HepG2 (cell line): ENCODE measurements at regions not wholly inside any gene's neighbourhood (a gene's known extent, or its start where the extent isn't known, plus 50 kb on each side); places are given as distances from the start of the nearest gene placed in this dataset.

Experiments used
- ATAC-seq: fragments of 200-7000 bp; cut with Tn5 transposase; 3 replicates; pipeline ENCODE4 v1.9.1; 2020; ENCODE audit warnings: mild to moderate bottlenecking, moderate library complexity
- BruUV-seq: library from RNA; stranded (reverse); fragments of 400-500 nt; replicated peaks from 2 replicates; lab custom pipeline; 2021; lab: Mats Ljungman, UMichigan
- CTCF ChIA-PET: fragments of 300-600 bp; formaldehyde crosslinking; extraction: SDS; loops from one replicate; lab custom pipeline; 2021; ENCODE audit warnings: low total read pairs, inconsistent platforms, low intra/inter-chr PET ratio; lab: Yijun Ruan, JAX
- POLR2A ChIA-PET: fragments of 350-600 bp; sonication (Branson Sonifier 250); formaldehyde crosslinking; loops from one replicate; lab custom pipeline; 2020; ENCODE audit warnings: antibody characterized with exemption, inconsistent platforms; lab: Yijun Ruan, JAX
- DNase-seq: peaks from one replicate; pipeline ENCODE4 v3.0.0-alpha.2; 2015; ENCODE audit warnings: low spot score
- FAIRE-seq: peaks from 3 replicates; lab custom pipeline; 2011; peaks lifted over from hg19 to GRCh38; lab: Jason Lieb, UNC
- H2AFZ ChIP-seq: one replicate; pipeline ENCODE4 v1.6.1; 2011; ENCODE audit warnings: low read length, inconsistent platforms
- H3K27ac ChIP-seq: fragments of 300-600 bp; 3 replicates; pipeline ENCODE4 v1.8.0; 2011; ENCODE audit warnings: mixed run types, mild to moderate bottlenecking, mixed read lengths, low read length, inconsistent platforms; ENCODE audit not compliant: insufficient read depth; ENCODE audit errors: extremely low read length
- H3K27me3 ChIP-seq, 2 experiments: fragments of 200-600 bp in 1 of 2; 2 replicates in 1 of 2; 3 replicates in 1 of 2; pipeline versions ENCODE4 v1.6.0 to v1.8.0; 2011; ENCODE audit warnings: low read length in 2 of 2, mild to moderate bottlenecking in 2 of 2, moderate library complexity in 2 of 2, inconsistent platforms in 1 of 2; ENCODE audit not compliant: insufficient read depth in 2 of 2, control insufficient read depth in 1 of 2
- H3K36me3 ChIP-seq, 2 experiments: fragments of 200-600 bp in 1 of 2; replicated peaks in 1 of 2; 2 replicates in 1 of 2; 3 replicates in 1 of 2; pipeline versions ENCODE4 v1.5.1 to v1.8.0; 2011; ENCODE audit warnings: low read length in 2 of 2, inconsistent platforms in 1 of 2; ENCODE audit not compliant: insufficient read depth in 2 of 2, control insufficient read depth in 1 of 2
- H3K4me1 ChIP-seq: 2 replicates; pipeline ENCODE4 v1.5.1; 2012; ENCODE audit warnings: low read length, inconsistent platforms; ENCODE audit not compliant: insufficient read depth
- H3K4me2 ChIP-seq: 2 replicates; pipeline ENCODE4 v1.6.0; 2011; ENCODE audit warnings: low read depth, low read length, inconsistent platforms
- H3K4me3 ChIP-seq, 3 experiments: fragments of 200-600 bp in 1 of 3; sonication (generic), shearing (Covaris generic) in 1 of 3; replicated peaks in 1 of 3; 2 replicates each; pipeline ENCODE4 v1.5.1; 2011 to 2016; ENCODE audit warnings: low read length in 3 of 3, inconsistent platforms in 2 of 3, low read depth in 2 of 3, mild to moderate bottlenecking in 2 of 3, control low read depth in 1 of 3, mixed read lengths in 1 of 3; ENCODE audit not compliant: insufficient read depth in 1 of 3
- H3K79me2 ChIP-seq: one replicate; pipeline ENCODE4 v1.6.1; 2011; ENCODE audit warnings: low read length, inconsistent platforms; ENCODE audit not compliant: insufficient read depth
- H3K9ac ChIP-seq: 2 replicates; pipeline ENCODE4 v1.6.0; 2011; ENCODE audit warnings: mild to moderate bottlenecking, low read depth, low read length, inconsistent platforms; ENCODE audit not compliant: insufficient read depth
- H3K9me3 ChIP-seq: 2 replicates; pipeline ENCODE4 v1.5.1; 2012; ENCODE audit warnings: mild to moderate bottlenecking, low read length
- H4K20me1 ChIP-seq: 2 replicates; pipeline ENCODE4 v1.6.0; 2011; ENCODE audit warnings: inconsistent platforms, mild to moderate bottlenecking, low read length, moderate library complexity; ENCODE audit not compliant: insufficient read depth
- MAFK ChIP-seq, 2 experiments: IDR thresholded peaks in 1 of 2; conservative IDR thresholded peaks in 1 of 2; 2 replicates each; pipeline ENCODE4 v1.6.1; 2011; ENCODE audit warnings: improper control_type of control experiment in 2 of 2, low read length in 2 of 2
- MXD1 ChIP-seq: sonication (generic); formaldehyde crosslinking; IDR thresholded peaks from 2 replicates; pipeline ENCODE4 v1.4.0; 2020; ENCODE audit warnings: mild to moderate bottlenecking, missing genetic modification reagents
- PHF5A ChIP-seq: IDR thresholded peaks from one replicate; pipeline ENCODE4 v1.6.1; 2018; ENCODE audit warnings: low read depth, missing genetic modification reagents; ENCODE audit not compliant: unreplicated experiment
- ZBTB21 ChIP-seq: sonication (generic); formaldehyde crosslinking; IDR thresholded peaks from 2 replicates; pipeline ENCODE4 v1.4.0; 2020; ENCODE audit warnings: missing genetic modification reagents
- ZMYM2 ChIP-seq: sonication (generic); formaldehyde crosslinking; IDR thresholded peaks from 2 replicates; pipeline ENCODE4 v1.8.0; 2022; ENCODE audit warnings: mild to moderate bottlenecking, missing genetic modification reagents
- ZNF317 ChIP-seq: sonication (generic); formaldehyde crosslinking; IDR thresholded peaks from 2 replicates; pipeline ENCODE4 v1.5.0; 2020; ENCODE audit warnings: mild to moderate bottlenecking, missing genetic modification reagents
- ZNF430 ChIP-seq: sonication (generic); formaldehyde crosslinking; IDR thresholded peaks from 2 replicates; pipeline ENCODE4 v1.9.0; 2021; ENCODE audit warnings: mild to moderate bottlenecking, missing genetic modification reagents
- ZNF639 ChIP-seq: conservative IDR thresholded peaks from 2 replicates; pipeline ENCODE4 v1.6.1; 2018; ENCODE audit warnings: missing genetic modification reagents
- WGBS: methylation state at CpG from one replicate; pipeline ENCODE4 v1.1.6; 2017; ENCODE audit warnings: low lambda C conversion rate; 5-methylcytosine and 5-hydroxymethylcytosine counted together
- in situ Hi-C: cut with HindIII; loops from 2 replicates; pipeline ENCODE4 v1.10.0; 2017; ENCODE audit warnings: low pct_unique_long_range_greater_than_20kb; ENCODE audit not compliant: extremely low pct_ligation_motif_present
- intact Hi-C: fragments of 100-400 bp; cut with micrococcal nuclease; formaldehyde crosslinking; loops from one replicate; pipeline ENCODE4 v1.10.0; 2022; ENCODE audit not compliant: unreplicated experiment
- TF ChIP-seq, protein P1 (sequence below): sonication (generic); formaldehyde crosslinking; IDR thresholded peaks from 2 replicates; pipeline ENCODE4 v1.4.0; 2020; ENCODE audit warnings: missing genetic modification reagents, mild to moderate bottlenecking, borderline replicate concordance

GRCh38 chr13:67568205-67568604, 338.1 kb upstream of the PCDH9 start:
- Histone ChIP-seq H3K9me3 (peaks cover 14% of the 10 kb centered on the region), H2AFZ (no peak overlapping the region), H3K4me2 (no peak overlapping the region), H3K4me3 (no peak overlapping the region), H3K36me3 (no peaks in the 10 kb centered on the region), H3K4me1 (no peaks in the 10 kb centered on the region), H3K9ac (no peak overlapping the region), H3K27me3 (no peaks in the 10 kb centered on the region), H3K27ac (no peak overlapping the region), H3K79me2 (no peaks in the 10 kb centered on the region), H4K20me1 (no peaks in the 10 kb centered on the region)
- ChIA-PET POLR2A (no interaction called here), CTCF (no interaction called here)
- 7% methylated on average over 4 of the region's 4 CpGs for WGBS
- no TSS peak for BruUV-seq
- TF ChIP-seq ZNF430, result no peak
- TF ChIP-seq MAFK (conservative IDR thresholded peaks at IDR 0.05 in 1 of 2, IDR thresholded peaks at IDR 0.05 in 1 of 2; ENCODE audit: low read length in 2 of 2), result peak in 1 of 2 experiments; percentile 71; a peak in 2 of 4 replicates
- DNase-seq (no peak), FAIRE-seq (no peak), ATAC-seq (no peak)
- in situ Hi-C loops, result no loop called here
- intact Hi-C loops, result no loop called here

DNA sequence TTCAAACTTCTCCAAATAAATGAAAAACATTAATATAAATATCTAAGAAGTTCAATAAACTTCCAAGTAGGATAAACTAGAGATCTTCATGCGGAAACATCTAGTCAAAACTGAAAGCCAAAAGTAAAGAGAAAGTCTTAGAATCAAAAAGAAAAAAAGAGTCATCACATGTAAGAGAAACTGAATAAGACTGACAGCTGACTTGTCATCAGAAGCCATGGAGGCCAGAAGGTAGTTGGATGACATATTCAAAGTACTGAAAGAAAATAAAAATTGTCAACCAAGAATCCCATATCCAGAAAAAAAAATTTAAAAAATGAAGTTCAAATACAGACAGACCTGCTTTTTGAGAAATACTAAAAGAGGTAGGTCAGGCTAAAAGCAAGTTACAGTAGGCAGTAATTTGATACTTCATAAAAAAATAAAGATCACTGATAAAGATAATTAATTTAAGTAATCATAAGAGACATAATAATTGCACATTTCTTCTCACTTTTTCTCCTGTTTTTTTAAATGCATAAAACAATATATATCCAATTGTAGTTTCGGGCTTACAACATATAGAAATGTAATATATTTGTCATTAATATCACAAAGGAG, 327.6 kb upstream of the PCDH9 start:
- no peak overlapping the region for H2AFZ ChIP-seq
- H3K4me1 ChIP-seq, result no peaks in the 10 kb centered on the region
- ChIA-PET CTCF (no interaction called here), POLR2A (no interaction called here)
- H3K9me3 ChIP-seq, result peaks cover 42% of the 10 kb centered on the region
- H3K79me2 ChIP-seq, result no peaks in the 10 kb centered on the region
- in situ Hi-C loops (no loop called here), intact Hi-C loops (no loop called here)
- no peak for FAIRE-seq
- H3K36me3 ChIP-seq, result no peaks in the 10 kb centered on the region
- no TSS peak for BruUV-seq
- ATAC-seq, result no peak
- no peak overlapping the region for H3K9ac ChIP-seq
- no peak overlapping the region for H3K27ac ChIP-seq
- H3K4me2 ChIP-seq, result no peak overlapping the region
- no peaks in the 10 kb centered on the region for H3K27me3 ChIP-seq
- H4K20me1 ChIP-seq, result no peaks in the 10 kb centered on the region
- WGBS, result 5% methylated on average over 2 of the region's 2 CpGs
- TF ChIP-seq ZNF639 (CRISPR knock-in tag) (no peak), PHF5A (CRISPR knock-in tag) (no peak), ZMYM2 (CRISPR knock-in tag) (no peak), ZBTB21 (no peak), ZNF317 (CRISPR knock-in tag) (peak; percentile 96), MXD1 (no peak)
- TF ChIP-seq, protein P1, sequence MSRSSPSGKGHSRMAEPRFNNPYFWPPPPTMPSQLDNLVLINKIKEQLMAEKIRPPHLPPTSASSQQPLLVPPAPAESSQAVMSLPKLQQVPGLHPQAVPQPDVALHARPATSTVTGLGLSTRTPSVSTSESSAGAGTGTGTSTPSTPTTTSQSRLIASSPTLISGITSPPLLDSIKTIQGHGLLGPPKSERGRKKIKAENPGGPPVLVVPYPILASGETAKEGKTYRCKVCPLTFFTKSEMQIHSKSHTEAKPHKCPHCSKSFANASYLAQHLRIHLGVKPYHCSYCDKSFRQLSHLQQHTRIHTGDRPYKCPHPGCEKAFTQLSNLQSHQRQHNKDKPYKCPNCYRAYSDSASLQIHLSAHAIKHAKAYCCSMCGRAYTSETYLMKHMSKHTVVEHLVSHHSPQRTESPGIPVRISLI (CRISPR knock-in tag), result no peak
- no peak for DNase-seq
- H3K4me3 ChIP-seq, result no peak overlapping the region
